ENCODE measurements at regions not wholly inside any gene's neighbourhood (a gene's known extent, or its start where the extent isn't known, plus 50 kb on each side); places are given as distances from the start of the nearest gene placed in this dataset.

GRCh38 chr4:17126321-17126966 lies 228.0 kb upstream of the LDB2 start:
- H3K79me2 ChIP-seq (ENCODE audit: insufficient read depth, low read length), result no peaks in the 10 kb centered on the region
- H3K4me3 ChIP-seq (replicated peaks in 1 of 3; ENCODE audit: low read depth in 2 of 3, low read length in 3 of 3), result no peak overlapping the region
- no peak for TF ChIP-seq CTCF (IDR thresholded peaks at IDR 0.05)
- no peaks in the 10 kb centered on the region for H3K4me1 ChIP-seq (ENCODE audit: control insufficient read depth in 1 of 2, insufficient read depth in 2 of 2, low read length in 2 of 2)
- no peaks in the 10 kb centered on the region for H4K20me1 ChIP-seq (ENCODE audit: insufficient read depth, low read length)
- Mint-ChIP-seq H3K4me1 (no peaks in the 10 kb centered on the region), H3K27ac (no peak overlapping the region), H3K27me3 (ENCODE audit: low read depth in 3 of 3) (peaks cover 0 to 1% (median 0%) of the 10 kb centered on the region in 3 donors), H3K36me3 (no peaks in the 10 kb centered on the region), H3K9me3 (peaks cover 0 to 6% (median 1%) of the 10 kb centered on the region in 7 donors), H3K4me3 (no peak overlapping the region)
- no peak overlapping the region for H3K9ac ChIP-seq (ENCODE audit: insufficient read depth, low read length, poor library complexity, severe bottlenecking)
- H2AFZ ChIP-seq (ENCODE audit: insufficient read depth, low read depth, low read length, poor library complexity, severe bottlenecking), result no peak overlapping the region
- no peaks in the 10 kb centered on the region for H3K27me3 ChIP-seq (ENCODE audit: control insufficient read depth in 2 of 2, insufficient read depth in 2 of 2, low read length in 2 of 2)
- no peaks in the 10 kb centered on the region for H3K36me3 ChIP-seq (replicated peaks in 1 of 2; ENCODE audit: control insufficient read depth in 1 of 2, insufficient read depth in 2 of 2, low read length in 2 of 2)
- H3K9me3 ChIP-seq (replicated peaks in 1 of 2; ENCODE audit: control insufficient read depth in 1 of 2, insufficient read depth in 1 of 2, low read length in 2 of 2), result no peaks in the 10 kb centered on the region
- H3K27ac ChIP-seq (ENCODE audit: low read depth in 1 of 2, low read length in 2 of 2), result no peak overlapping the region
- 88% methylated on average over 1 of the region's 1 CpG for WGBS (ENCODE audit: insufficient coverage)
- H3K4me2 ChIP-seq (replicated peaks; ENCODE audit: extremely low read depth, low read length, poor library complexity, severe bottlenecking), result no peak overlapping the region
- no peak for DNase-seq
- intact Hi-C loops (cut with micrococcal nuclease), result no loop called here

GRCh38 chr4:17124767-17125166 lies 226.3 kb upstream of the LDB2 start:
- Mint-ChIP-seq H3K36me3 (no peaks in the 10 kb centered on the region), H3K9me3 (peaks cover 0 to 2% (median 0%) of the 10 kb centered on the region in 7 donors), H3K27ac (no peak overlapping the region), H3K4me3 (no peak overlapping the region), H3K27me3 (ENCODE audit: low read depth in 3 of 3) (peaks cover 0 to 1% (median 0%) of the 10 kb centered on the region in 3 donors), H3K4me1 (no peaks in the 10 kb centered on the region)
- Histone ChIP-seq H3K4me1 (ENCODE audit: control insufficient read depth in 1 of 2, insufficient read depth in 2 of 2, low read length in 2 of 2) (no peaks in the 10 kb centered on the region), H3K27me3 (ENCODE audit: control insufficient read depth in 2 of 2, insufficient read depth in 2 of 2, low read length in 2 of 2) (no peaks in the 10 kb centered on the region), H3K9me3 (replicated peaks in 1 of 2; ENCODE audit: control insufficient read depth in 1 of 2, insufficient read depth in 1 of 2, low read length in 2 of 2) (no peaks in the 10 kb centered on the region), H3K4me2 (replicated peaks; ENCODE audit: extremely low read depth, low read length, poor library complexity, severe bottlenecking) (no peak overlapping the region), H3K27ac (ENCODE audit: low read depth in 1 of 2, low read length in 2 of 2) (no peak overlapping the region), H3K9ac (ENCODE audit: insufficient read depth, low read length, poor library complexity, severe bottlenecking) (no peak overlapping the region), H4K20me1 (ENCODE audit: insufficient read depth, low read length) (no peaks in the 10 kb centered on the region), H3K79me2 (ENCODE audit: insufficient read depth, low read length) (no peaks in the 10 kb centered on the region), H3K36me3 (replicated peaks in 1 of 2; ENCODE audit: control insufficient read depth in 1 of 2, insufficient read depth in 2 of 2, low read length in 2 of 2) (no peaks in the 10 kb centered on the region), H3K4me3 (replicated peaks in 1 of 3; ENCODE audit: low read depth in 2 of 3, low read length in 3 of 3) (no peak overlapping the region), H2AFZ (ENCODE audit: insufficient read depth, low read depth, low read length, poor library complexity, severe bottlenecking) (no peak overlapping the region)
- no peak for DNase-seq
- intact Hi-C loops (cut with micrococcal nuclease), result no loop called here
- WGBS (ENCODE audit: insufficient coverage), result 93% methylated on average over 2 of the region's 4 CpGs
- no peak for TF ChIP-seq CTCF (IDR thresholded peaks at IDR 0.05)
